ENCODE measurements at regions not wholly inside any gene's neighbourhood (a gene's known extent, or its start where the extent isn't known, plus 50 kb on each side); places are given as distances from the start of the nearest gene placed in this dataset.

GRCh38 chr4:176967586-176967985 lies 174.9 kb upstream of the VEGFC start:
- WGBS (ENCODE audit: low lambda C conversion rate), result 3% methylated on average over 3 of the region's 3 CpGs
- no peak overlapping the region for H3K27ac ChIP-seq (ENCODE audit: extremely low read length, insufficient read depth, low read length)
- H3K36me3 ChIP-seq (replicated peaks in 1 of 2; ENCODE audit: control insufficient read depth in 1 of 2, insufficient read depth in 2 of 2, low read length in 2 of 2), result no peaks in the 10 kb centered on the region
- no peak overlapping the region for H3K4me3 ChIP-seq (replicated peaks in 1 of 3; ENCODE audit: insufficient read depth in 1 of 3, low read depth in 2 of 3, low read length in 3 of 3)
- H3K4me1 ChIP-seq (ENCODE audit: insufficient read depth, low read length), result no peaks in the 10 kb centered on the region
- ATAC-seq (peak; percentile 44; the same call in 2 of the 3 replicates), FAIRE-seq (no peak), DNase-seq (ENCODE audit: low spot score) (no peak)
- H3K9ac ChIP-seq (ENCODE audit: insufficient read depth, low read depth, low read length), result no peak overlapping the region
- in situ Hi-C loops (cut with HindIII; ENCODE audit: extremely low pct_ligation_motif_present, low pct_unique_long_range_greater_than_20kb), result no loop called here
- intact Hi-C loops (cut with micrococcal nuclease; ENCODE audit: unreplicated experiment), result no loop called here
- no peak overlapping the region for H2AFZ ChIP-seq (ENCODE audit: low read length)
- no peaks in the 10 kb centered on the region for H3K27me3 ChIP-seq (ENCODE audit: control insufficient read depth in 1 of 2, insufficient read depth in 2 of 2, low read length in 2 of 2)
- TF ChIP-seq ZNF616 (CRISPR knock-in tag; IDR thresholded peaks at IDR 0.05; ENCODE audit: low read depth), result no peak
- H3K79me2 ChIP-seq (ENCODE audit: insufficient read depth, low read length), result no peaks in the 10 kb centered on the region
- H3K4me2 ChIP-seq (ENCODE audit: low read depth, low read length), result no peak overlapping the region
- no peaks in the 10 kb centered on the region for H3K9me3 ChIP-seq (ENCODE audit: low read length)
- BruUV-seq (replicated peaks), result no TSS peak
- H4K20me1 ChIP-seq (ENCODE audit: insufficient read depth, low read length), result no peaks in the 10 kb centered on the region
- ChIA-PET POLR2A (no interaction called here), CTCF (ENCODE audit: low intra/inter-chr PET ratio, low total read pairs) (no interaction called here)

DNA sequence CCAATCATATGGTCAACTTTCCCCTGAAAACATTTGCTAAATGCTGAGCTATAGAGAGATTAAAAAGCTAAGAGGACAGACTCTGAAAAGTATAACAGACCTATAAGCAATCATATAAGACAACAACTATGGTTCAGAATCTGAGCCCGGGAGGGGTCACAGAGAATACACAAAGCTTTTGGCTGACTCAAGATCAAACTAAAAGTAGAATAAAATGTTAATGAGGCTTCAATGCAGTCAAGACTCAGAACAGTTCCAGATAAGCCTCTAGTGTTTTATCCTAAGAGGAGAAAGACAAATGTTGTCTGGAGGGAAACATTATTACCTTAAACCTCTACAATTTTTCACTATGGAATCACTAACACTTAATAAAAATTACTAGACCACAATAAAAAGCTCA lies 175.4 kb upstream of the VEGFC start:
- H3K9ac ChIP-seq (ENCODE audit: insufficient read depth, low read depth, low read length), result no peak overlapping the region
- H3K79me2 ChIP-seq (ENCODE audit: insufficient read depth, low read length), result no peaks in the 10 kb centered on the region
- no peak overlapping the region for H2AFZ ChIP-seq (ENCODE audit: low read length)
- no peaks in the 10 kb centered on the region for H3K27me3 ChIP-seq (ENCODE audit: control insufficient read depth in 1 of 2, insufficient read depth in 2 of 2, low read length in 2 of 2)
- TF ChIP-seq RAD51 (IDR thresholded peaks at IDR 0.05; ENCODE audit: borderline replicate concordance), result no peak
- no peak for TF ChIP-seq HMG20B (CRISPR knock-in tag; conservative IDR thresholded peaks at IDR 0.05)
- TF ChIP-seq FOXO1 (CRISPR knock-in tag; IDR thresholded peaks at IDR 0.05), result no peak
- no peak overlapping the region for H3K4me2 ChIP-seq (ENCODE audit: low read depth, low read length)
- no peaks in the 10 kb centered on the region for H3K9me3 ChIP-seq (ENCODE audit: low read length)
- ChIA-PET CTCF (ENCODE audit: low intra/inter-chr PET ratio, low total read pairs) (no interaction called here), POLR2A (no interaction called here)
- ATAC-seq (no peak), DNase-seq (ENCODE audit: low spot score) (no peak), FAIRE-seq (no peak)
- in situ Hi-C loops (cut with HindIII; ENCODE audit: extremely low pct_ligation_motif_present, low pct_unique_long_range_greater_than_20kb), result no loop called here
- no peak overlapping the region for H3K27ac ChIP-seq (ENCODE audit: extremely low read length, insufficient read depth, low read length)
- 0% methylated on average over 1 of the region's 1 CpG for WGBS (ENCODE audit: low lambda C conversion rate)
- H3K4me3 ChIP-seq (replicated peaks in 1 of 3; ENCODE audit: insufficient read depth in 1 of 3, low read depth in 2 of 3, low read length in 3 of 3), result no peak overlapping the region
- H3K4me1 ChIP-seq (ENCODE audit: insufficient read depth, low read length), result no peaks in the 10 kb centered on the region
- no TSS peak for BruUV-seq (replicated peaks)
- H3K36me3 ChIP-seq (replicated peaks in 1 of 2; ENCODE audit: control insufficient read depth in 1 of 2, insufficient read depth in 2 of 2, low read length in 2 of 2), result no peaks in the 10 kb centered on the region
- intact Hi-C loops (cut with micrococcal nuclease; ENCODE audit: unreplicated experiment), result no loop called here
- no peaks in the 10 kb centered on the region for H4K20me1 ChIP-seq (ENCODE audit: insufficient read depth, low read length)

GRCh38 chr4:176969011-176969410 lies 176.3 kb upstream of the VEGFC start:
- Histone ChIP-seq H3K4me3 (replicated peaks in 1 of 3; ENCODE audit: insufficient read depth in 1 of 3, low read depth in 2 of 3, low read length in 3 of 3) (no peak overlapping the region), H2AFZ (ENCODE audit: low read length) (no peak overlapping the region), H3K79me2 (ENCODE audit: insufficient read depth, low read length) (no peaks in the 10 kb centered on the region), H3K9me3 (ENCODE audit: low read length) (no peaks in the 10 kb centered on the region), H3K36me3 (replicated peaks in 1 of 2; ENCODE audit: control insufficient read depth in 1 of 2, insufficient read depth in 2 of 2, low read length in 2 of 2) (no peaks in the 10 kb centered on the region), H3K27me3 (ENCODE audit: control insufficient read depth in 1 of 2, insufficient read depth in 2 of 2, low read length in 2 of 2) (no peaks in the 10 kb centered on the region), H3K4me2 (ENCODE audit: low read depth, low read length) (no peak overlapping the region), H3K9ac (ENCODE audit: insufficient read depth, low read depth, low read length) (no peak overlapping the region), H3K27ac (ENCODE audit: extremely low read length, insufficient read depth, low read length) (no peak overlapping the region), H3K4me1 (ENCODE audit: insufficient read depth, low read length) (no peaks in the 10 kb centered on the region), H4K20me1 (ENCODE audit: insufficient read depth, low read length) (no peaks in the 10 kb centered on the region)
- CTCF ChIA-PET (ENCODE audit: low intra/inter-chr PET ratio, low total read pairs), result no interaction called here
- ATAC-seq, result no peak
- in situ Hi-C loops (cut with HindIII; ENCODE audit: extremely low pct_ligation_motif_present, low pct_unique_long_range_greater_than_20kb) (no loop called here), intact Hi-C loops (cut with micrococcal nuclease; ENCODE audit: unreplicated experiment) (no loop called here)
- FAIRE-seq, result no peak
- no TSS peak for BruUV-seq (replicated peaks)
- 3% methylated on average over 2 of the region's 2 CpGs for WGBS (ENCODE audit: low lambda C conversion rate)
- POLR2A ChIA-PET, result no interaction called here
- no peak for DNase-seq (ENCODE audit: low spot score)
- TF ChIP-seq, protein P1, sequence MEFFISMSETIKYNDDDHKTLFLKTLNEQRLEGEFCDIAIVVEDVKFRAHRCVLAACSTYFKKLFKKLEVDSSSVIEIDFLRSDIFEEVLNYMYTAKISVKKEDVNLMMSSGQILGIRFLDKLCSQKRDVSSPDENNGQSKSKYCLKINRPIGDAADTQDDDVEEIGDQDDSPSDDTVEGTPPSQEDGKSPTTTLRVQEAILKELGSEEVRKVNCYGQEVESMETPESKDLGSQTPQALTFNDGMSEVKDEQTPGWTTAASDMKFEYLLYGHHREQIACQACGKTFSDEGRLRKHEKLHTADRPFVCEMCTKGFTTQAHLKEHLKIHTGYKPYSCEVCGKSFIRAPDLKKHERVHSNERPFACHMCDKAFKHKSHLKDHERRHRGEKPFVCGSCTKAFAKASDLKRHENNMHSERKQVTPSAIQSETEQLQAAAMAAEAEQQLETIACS (CRISPR knock-in tag; IDR thresholded peaks at IDR 0.05), result no peak
- no peak for TF ChIP-seq PHF20 (CRISPR knock-in tag; IDR thresholded peaks at IDR 0.05)
- no peak for TF ChIP-seq TEAD3 (CRISPR knock-in tag; optimal IDR thresholded peaks at IDR 0.05; ENCODE audit: borderline replicate concordance)
- no peak for TF ChIP-seq ZNF672 (CRISPR knock-in tag; IDR thresholded peaks at IDR 0.05)
- TF ChIP-seq MAFK (conservative IDR thresholded peaks at IDR 0.05 in 1 of 2, IDR thresholded peaks at IDR 0.05 in 1 of 2; ENCODE audit: low read length in 2 of 2), result peak; percentile 66 to 92
- TF ChIP-seq ZNF572 (CRISPR knock-in tag; IDR thresholded peaks at IDR 0.05), result no peak
- no peak for TF ChIP-seq ISL2 (CRISPR knock-in tag; IDR thresholded peaks at IDR 0.05)
- no peak for TF ChIP-seq ZNF543 (CRISPR knock-in tag; IDR thresholded peaks at IDR 0.05)
- TF ChIP-seq RORA (CRISPR knock-in tag; IDR thresholded peaks at IDR 0.05), result no peak
- TF ChIP-seq HNF4A (CRISPR knock-in tag; IDR thresholded peaks at IDR 0.05), result no peak
- TF ChIP-seq ZNF878 (CRISPR knock-in tag; IDR thresholded peaks at IDR 0.05), result no peak
- TF ChIP-seq RARA (CRISPR knock-in tag; IDR thresholded peaks at IDR 0.05), result no peak
